Peyer's patch (tissue), 4 donors: ENCODE measurements at regions not wholly inside any gene's neighbourhood (a gene's known extent, or its start where the extent isn't known, plus 50 kb on each side); places are given as distances from the start of the nearest gene placed in this dataset.

Source experiments
- CTCF ChIP-seq, 6 experiments: fragments of 450-650 bp in 4 of 6; fragments of 200-600 bp in 2 of 6; sonication (generic) in 1 of 6; IDR thresholded peaks; one replicate each; pipeline ENCODE4 v1.5.1; 2017 to 2019; ENCODE audit warnings: antibody characterized with exemption in 6 of 6, mild to moderate bottlenecking in 3 of 6, moderate library complexity in 1 of 6
- POLR2A ChIP-seq, 2 donors: fragments of 450-650 bp; IDR thresholded peaks; one replicate each; pipeline ENCODE4 v1.5.1; 2017; ENCODE audit warnings: antibody characterized with exemption in 2 of 2, mild to moderate bottlenecking in 2 of 2, moderate library complexity in 2 of 2

- no peak for TF ChIP-seq CTCF (IDR thresholded peaks at IDR 0.05)
- no peak for TF ChIP-seq POLR2A (IDR thresholded peaks at IDR 0.05)
Observed at GRCh38 chr21:25503981-25504380, 103.3 kb downstream of the MRPL39 start.
